ENCODE measurements at regions not wholly inside any gene's neighbourhood (a gene's known extent, or its start where the extent isn't known, plus 50 kb on each side); places are given as distances from the start of the nearest gene placed in this dataset.

DNA sequence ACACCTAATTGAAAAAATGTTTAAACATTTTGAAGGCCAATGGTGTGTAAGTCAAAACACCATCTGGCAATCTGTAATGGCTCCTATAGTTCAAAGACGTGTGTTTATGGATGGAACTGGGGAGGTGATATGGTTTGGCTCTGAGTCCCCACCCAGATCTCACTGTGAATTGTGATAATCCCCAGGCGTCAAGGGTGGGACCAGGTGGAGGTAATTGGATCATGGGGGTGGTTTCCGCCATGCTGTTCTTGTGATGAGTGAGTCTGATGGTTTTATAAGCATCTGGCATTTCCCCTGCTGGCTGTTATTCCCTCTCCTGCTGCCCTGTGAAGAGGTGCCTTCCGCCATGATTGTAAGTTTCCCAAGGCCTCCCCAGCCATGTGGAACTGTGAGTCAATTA lies 52.2 kb downstream of the ADRA2C start:
- Mint-ChIP-seq H3K4me3 (no peak overlapping the region), H3K4me1 (ENCODE audit: low read depth) (no peaks in the 10 kb centered on the region), H3K27ac (no peak overlapping the region), H3K9me3 (no peaks in the 10 kb centered on the region), H3K27me3 (ENCODE audit: low read depth) (no peaks in the 10 kb centered on the region), H3K36me3 (ENCODE audit: insufficient read depth in 2 of 2) (no peaks in the 10 kb centered on the region)
- no peak for ATAC-seq (replicated peaks in 1 of 2)
- DNase-seq, result no peak

DNA sequence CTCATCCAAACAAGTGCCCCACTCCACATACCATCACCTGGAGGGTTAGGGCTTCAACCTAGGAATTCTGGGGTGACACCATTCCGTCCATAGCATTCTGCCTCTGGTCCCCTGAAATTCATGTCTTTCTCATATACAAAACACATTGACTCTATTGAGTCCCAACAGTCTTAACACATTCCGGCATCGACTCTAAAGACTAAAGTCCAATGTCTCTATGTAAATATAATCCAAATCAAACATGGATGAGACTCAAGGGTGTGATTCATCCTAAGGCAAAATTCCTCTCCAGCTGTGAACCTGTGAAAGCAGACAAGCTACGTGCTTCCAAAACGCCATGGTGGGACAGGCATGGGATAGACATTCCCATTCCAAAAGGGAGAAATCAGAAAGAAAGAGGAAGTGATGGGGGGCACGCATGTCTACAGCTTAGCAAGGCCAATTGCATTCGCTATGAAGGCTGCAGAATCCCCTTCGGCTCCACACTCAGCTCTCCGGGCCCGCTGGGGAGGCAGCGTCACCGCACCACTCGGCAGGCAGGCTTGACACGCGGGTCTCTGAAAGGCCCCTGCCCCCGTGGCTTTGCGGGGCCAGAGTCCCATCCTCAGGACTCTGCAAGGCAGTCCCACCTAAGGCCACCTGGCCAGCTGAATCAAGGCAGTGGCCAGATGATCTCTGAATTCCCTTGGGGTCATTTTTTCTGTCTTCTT lies 53.2 kb downstream of the ADRA2C start:
- H3K27ac Mint-ChIP-seq, result no peak overlapping the region
- H3K4me3 Mint-ChIP-seq, result no peak overlapping the region
- H3K36me3 Mint-ChIP-seq (ENCODE audit: insufficient read depth in 2 of 2), result no peaks in the 10 kb centered on the region
- H3K9me3 Mint-ChIP-seq, result no peaks in the 10 kb centered on the region
- ATAC-seq (replicated peaks in 1 of 2) (no peak), DNase-seq (no peak)
- no peaks in the 10 kb centered on the region for H3K4me1 Mint-ChIP-seq (ENCODE audit: low read depth)
- no peaks in the 10 kb centered on the region for H3K27me3 Mint-ChIP-seq (ENCODE audit: low read depth)

- H3K4me1 Mint-ChIP-seq (ENCODE audit: low read depth), result no peaks in the 10 kb centered on the region
- ATAC-seq (replicated peaks in 1 of 2) (no peak), DNase-seq (no peak)
- H3K4me3 Mint-ChIP-seq, result no peak overlapping the region
- no peaks in the 10 kb centered on the region for H3K27me3 Mint-ChIP-seq (ENCODE audit: low read depth)
- H3K27ac Mint-ChIP-seq, result no peak overlapping the region
- H3K36me3 Mint-ChIP-seq (ENCODE audit: insufficient read depth in 2 of 2), result no peaks in the 10 kb centered on the region
- H3K9me3 Mint-ChIP-seq, result no peaks in the 10 kb centered on the region
Measured at GRCh38 chr4:3820016-3820805, 54.0 kb downstream of the ADRA2C start.

- Mint-ChIP-seq H3K4me3 (no peak overlapping the region), H3K27ac (no peak overlapping the region), H3K4me1 (ENCODE audit: low read depth) (no peaks in the 10 kb centered on the region), H3K27me3 (ENCODE audit: low read depth) (no peaks in the 10 kb centered on the region), H3K9me3 (no peaks in the 10 kb centered on the region), H3K36me3 (ENCODE audit: insufficient read depth in 2 of 2) (no peaks in the 10 kb centered on the region)
- ATAC-seq (replicated peaks in 1 of 2) (no peak), DNase-seq (no peak)
Measured at GRCh38 chr4:3820806-3821579, 54.8 kb downstream of the ADRA2C start.

GRCh38 chr4:3821580-3822229 lies 55.5 kb downstream of the ADRA2C start:
- DNase-seq, result no peak

GRCh38 chr4:3822230-3822947 lies 56.2 kb downstream of the ADRA2C start:
- DNase-seq, result no peak
- Mint-ChIP-seq H3K27ac (no peak overlapping the region), H3K4me3 (no peak overlapping the region), H3K4me1 (ENCODE audit: low read depth) (no peaks in the 10 kb centered on the region), H3K27me3 (ENCODE audit: low read depth) (no peaks in the 10 kb centered on the region), H3K9me3 (no peaks in the 10 kb centered on the region), H3K36me3 (ENCODE audit: insufficient read depth in 2 of 2) (no peaks in the 10 kb centered on the region)
- ATAC-seq (replicated peaks in 1 of 2), result no peak

More at GRCh38 chr4:3821580-3822229, 55.5 kb downstream of the ADRA2C start:
- no peak for ATAC-seq (replicated peaks in 1 of 2)
- Mint-ChIP-seq H3K9me3 (no peaks in the 10 kb centered on the region), H3K4me1 (ENCODE audit: low read depth) (no peaks in the 10 kb centered on the region), H3K27ac (no peak overlapping the region), H3K36me3 (ENCODE audit: insufficient read depth in 2 of 2) (no peaks in the 10 kb centered on the region), H3K4me3 (no peak overlapping the region), H3K27me3 (ENCODE audit: low read depth) (no peaks in the 10 kb centered on the region)

DNA sequence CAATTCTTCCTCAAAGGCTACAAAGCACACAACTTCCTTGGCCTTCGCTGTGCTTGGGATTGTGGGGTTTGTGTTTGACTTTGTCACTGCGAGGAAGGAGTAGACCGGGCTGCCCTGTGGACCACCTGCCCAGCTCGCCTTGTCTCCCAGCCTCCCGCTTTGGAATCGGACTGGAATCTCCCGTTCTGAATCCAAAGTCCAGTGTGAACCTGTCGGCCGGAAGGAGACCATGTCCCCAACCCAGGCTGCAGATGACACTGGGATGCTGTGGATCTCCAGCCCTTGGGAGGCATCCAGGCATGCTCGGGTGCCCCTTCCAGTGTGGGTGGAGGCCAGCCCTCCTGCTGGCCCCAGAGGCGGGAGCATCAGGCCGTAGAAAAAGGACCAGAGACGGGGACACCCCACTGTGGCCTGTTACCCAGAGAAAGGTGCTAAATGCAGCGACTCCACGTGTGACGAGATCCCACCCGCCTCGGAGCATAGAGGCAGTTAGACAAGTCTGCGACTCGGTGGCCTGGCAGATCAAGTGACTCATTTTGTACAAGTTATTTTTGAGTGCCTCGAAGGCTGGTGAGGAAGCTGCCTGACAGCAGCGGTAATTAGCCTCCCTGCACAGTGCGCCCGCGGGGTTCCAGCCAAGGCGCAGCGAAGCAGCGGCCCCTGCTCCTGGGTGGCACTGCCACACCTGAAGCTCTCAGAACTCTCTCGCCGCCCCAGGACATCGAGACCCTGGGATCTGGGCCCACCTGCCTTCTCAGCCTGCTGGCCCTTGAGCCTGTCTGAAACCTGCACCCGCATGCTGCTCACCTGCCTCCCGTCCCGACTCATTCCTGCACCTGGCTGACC lies 57.5 kb downstream of the ADRA2C start:
- H3K4me1 Mint-ChIP-seq (ENCODE audit: low read depth), result no peaks in the 10 kb centered on the region
- no peaks in the 10 kb centered on the region for H3K27me3 Mint-ChIP-seq (ENCODE audit: low read depth)
- H3K4me3 Mint-ChIP-seq, result no peak overlapping the region
- no peaks in the 10 kb centered on the region for H3K9me3 Mint-ChIP-seq
- H3K36me3 Mint-ChIP-seq (ENCODE audit: insufficient read depth in 2 of 2), result no peaks in the 10 kb centered on the region
- no peak overlapping the region for H3K27ac Mint-ChIP-seq
- no peak for DNase-seq
- ATAC-seq (replicated peaks in 1 of 2), result no peak

DNA sequence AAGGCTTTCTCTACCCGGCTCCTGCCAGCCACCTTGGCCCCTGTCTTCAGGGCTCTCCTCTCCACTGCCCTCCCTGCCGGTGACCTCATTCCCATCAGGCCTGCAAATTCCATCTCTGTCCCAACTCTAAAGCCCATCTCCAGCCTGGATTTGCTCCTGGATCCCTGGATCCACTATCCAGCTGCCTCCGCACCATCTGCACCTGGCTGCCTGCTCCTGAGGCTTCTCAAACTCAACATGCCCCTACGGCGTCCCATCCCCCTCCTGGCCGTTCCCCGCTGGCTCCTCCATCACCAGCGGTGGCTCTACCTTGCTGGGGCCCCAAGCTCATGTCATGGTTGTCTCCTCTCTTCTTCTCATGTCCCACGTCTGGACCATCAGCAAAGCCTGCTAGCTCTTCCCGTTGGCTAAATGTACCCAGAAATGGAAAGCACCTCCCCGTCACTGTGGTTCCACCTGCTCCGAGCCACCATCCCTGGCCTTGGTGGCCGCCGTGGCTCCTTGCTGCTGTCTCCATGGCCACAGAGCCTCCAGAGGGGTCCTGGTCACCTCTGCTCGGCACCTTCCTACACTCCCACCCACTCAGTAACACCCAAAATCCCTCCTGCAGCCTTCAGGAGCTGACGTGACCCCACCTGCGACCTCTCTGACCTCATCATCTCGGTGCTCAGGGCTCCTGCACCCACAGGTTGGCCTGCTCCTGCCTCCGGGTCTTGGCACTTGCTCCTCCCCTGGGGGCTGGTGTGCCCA lies 58.5 kb downstream of the ADRA2C start:
- Mint-ChIP-seq H3K4me3 (no peak overlapping the region), H3K4me1 (ENCODE audit: low read depth) (no peaks in the 10 kb centered on the region), H3K36me3 (ENCODE audit: insufficient read depth in 2 of 2) (no peaks in the 10 kb centered on the region), H3K9me3 (no peaks in the 10 kb centered on the region), H3K27ac (no peak overlapping the region), H3K27me3 (ENCODE audit: low read depth) (no peaks in the 10 kb centered on the region)
- DNase-seq (no peak), ATAC-seq (replicated peaks in 1 of 2) (no peak)

GRCh38 chr4:3825530-3825929 lies 59.3 kb downstream of the ADRA2C start:
- Mint-ChIP-seq H3K27ac (no peak overlapping the region), H3K9me3 (no peaks in the 10 kb centered on the region), H3K4me1 (ENCODE audit: low read depth) (no peaks in the 10 kb centered on the region), H3K4me3 (no peak overlapping the region), H3K27me3 (ENCODE audit: low read depth) (no peaks in the 10 kb centered on the region), H3K36me3 (ENCODE audit: insufficient read depth in 2 of 2) (no peaks in the 10 kb centered on the region)
- ATAC-seq (replicated peaks in 1 of 2) (no peak), DNase-seq (no peak)

GRCh38 chr4:3826247-3827172 lies 60.3 kb downstream of the ADRA2C start:
- Mint-ChIP-seq H3K27me3 (ENCODE audit: low read depth) (no peaks in the 10 kb centered on the region), H3K9me3 (no peaks in the 10 kb centered on the region), H3K36me3 (ENCODE audit: insufficient read depth in 2 of 2) (no peaks in the 10 kb centered on the region), H3K4me1 (ENCODE audit: low read depth) (no peaks in the 10 kb centered on the region), H3K27ac (no peak overlapping the region), H3K4me3 (no peak overlapping the region)
- ATAC-seq (replicated peaks in 1 of 2), result no peak
- no peak for DNase-seq
